ENCODE measurements at regions not wholly inside any gene's neighbourhood (a gene's known extent, or its start where the extent isn't known, plus 50 kb on each side); places are given as distances from the start of the nearest gene placed in this dataset.

DNA sequence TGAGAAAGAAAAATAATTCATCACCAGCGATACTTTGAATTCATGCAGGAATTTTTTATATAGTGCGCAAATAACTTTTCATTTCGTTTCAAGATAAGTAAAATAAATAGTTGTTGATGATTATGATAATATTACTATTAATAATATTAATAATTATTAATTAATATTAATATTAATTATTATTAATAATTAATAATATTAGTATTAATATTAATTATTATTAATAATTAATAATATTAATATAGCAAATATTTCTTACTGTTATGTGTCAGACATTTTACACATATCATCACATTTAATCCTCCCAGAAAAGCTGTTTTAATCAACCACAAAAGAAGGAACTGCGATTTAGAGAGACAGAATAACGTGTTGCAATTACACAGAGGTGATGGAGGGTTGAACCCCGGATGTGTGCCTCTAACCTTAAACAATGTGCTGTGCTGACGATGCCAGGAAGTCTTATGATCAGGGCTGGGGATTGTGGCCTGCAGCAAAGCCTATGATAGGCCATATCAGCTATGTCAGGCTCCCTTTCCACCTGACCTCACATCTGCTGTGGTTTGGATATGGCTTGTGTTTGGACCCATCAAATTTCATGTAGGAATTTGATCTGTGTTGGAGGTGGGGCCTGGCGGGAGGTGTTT is 263.5 kb upstream of the NR2F2 start:
- TF ChIP-seq, protein P1, sequence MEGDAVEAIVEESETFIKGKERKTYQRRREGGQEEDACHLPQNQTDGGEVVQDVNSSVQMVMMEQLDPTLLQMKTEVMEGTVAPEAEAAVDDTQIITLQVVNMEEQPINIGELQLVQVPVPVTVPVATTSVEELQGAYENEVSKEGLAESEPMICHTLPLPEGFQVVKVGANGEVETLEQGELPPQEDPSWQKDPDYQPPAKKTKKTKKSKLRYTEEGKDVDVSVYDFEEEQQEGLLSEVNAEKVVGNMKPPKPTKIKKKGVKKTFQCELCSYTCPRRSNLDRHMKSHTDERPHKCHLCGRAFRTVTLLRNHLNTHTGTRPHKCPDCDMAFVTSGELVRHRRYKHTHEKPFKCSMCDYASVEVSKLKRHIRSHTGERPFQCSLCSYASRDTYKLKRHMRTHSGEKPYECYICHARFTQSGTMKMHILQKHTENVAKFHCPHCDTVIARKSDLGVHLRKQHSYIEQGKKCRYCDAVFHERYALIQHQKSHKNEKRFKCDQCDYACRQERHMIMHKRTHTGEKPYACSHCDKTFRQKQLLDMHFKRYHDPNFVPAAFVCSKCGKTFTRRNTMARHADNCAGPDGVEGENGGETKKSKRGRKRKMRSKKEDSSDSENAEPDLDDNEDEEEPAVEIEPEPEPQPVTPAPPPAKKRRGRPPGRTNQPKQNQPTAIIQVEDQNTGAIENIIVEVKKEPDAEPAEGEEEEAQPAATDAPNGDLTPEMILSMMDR (IDR thresholded peaks at IDR 0.05): no peak
- no peak for TF ChIP-seq POLR2A (IDR thresholded peaks at IDR 0.05)
